K562 (cell line): ENCODE measurements at regions not wholly inside any gene's neighbourhood (a gene's known extent, or its start where the extent isn't known, plus 50 kb on each side); places are given as distances from the start of the nearest gene placed in this dataset.

ENCODE experiments used
- ATAC-seq: fragments of 200-7000 bp; cut with Tn5 transposase; 3 replicates; pipeline ENCODE4 v1.9.1; 2020; ENCODE audit warnings: moderate library complexity
- BruUV-seq: library from RNA; stranded (reverse); fragments of 400-500 nt; replicated peaks from 2 replicates; lab custom pipeline; 2021; lab: Mats Ljungman, UMichigan
- CTCF ChIA-PET: fragments of 300-600 bp; formaldehyde crosslinking; extraction: SDS; loops from one replicate; lab custom pipeline; 2021; ENCODE audit warnings: low intra/inter-chr PET ratio; lab: Yijun Ruan, JAX
- POLR2A ChIA-PET: fragments of 300-600, 350-650 bp; sonication (Branson Sonifier 250); formaldehyde crosslinking; extraction: SDS; loops from one replicate; lab custom pipeline; 2021; ENCODE audit warnings: antibody characterized with exemption, inconsistent platforms; lab: Yijun Ruan, JAX
- DNase-seq, 4 experiments: peaks; one replicate each; pipeline versions ENCODE4 v3.0.0 to v3.0.0-alpha.2; 2011 to 2018; ENCODE audit warnings: low spot score in 3 of 4, mixed read lengths in 3 of 4; ENCODE audit errors: extremely low read depth in 1 of 4
- FAIRE-seq: peaks from 2 replicates; lab custom pipeline; 2011; peaks lifted over from hg19 to GRCh38; lab: Jason Lieb, UNC
- H2AFZ ChIP-seq: 2 replicates; pipeline ENCODE4 v1.6.0; 2011; ENCODE audit warnings: low read depth, low read length, control low read depth, inconsistent platforms
- H3K27ac ChIP-seq: fragments of 200-600 bp; 3 replicates; pipeline ENCODE4 v1.8.0; 2011; ENCODE audit warnings: low read depth, mild to moderate bottlenecking, control low read depth, inconsistent platforms, low read length, moderate library complexity, mixed read lengths; ENCODE audit errors: extremely low read depth
- H3K27me3 ChIP-seq, 2 experiments: fragments of 300-600 bp in 1 of 2; 2 replicates in 1 of 2; 3 replicates in 1 of 2; pipeline versions ENCODE4 v1.6.0 to v1.8.0; 2011; ENCODE audit warnings: inconsistent platforms in 2 of 2, low read length in 2 of 2, mild to moderate bottlenecking in 1 of 2, mixed read lengths in 1 of 2, moderate library complexity in 1 of 2; ENCODE audit not compliant: control insufficient read depth in 2 of 2, insufficient read depth in 2 of 2
- H3K36me3 ChIP-seq: fragments of 300-600 bp; 3 replicates; pipeline ENCODE4 v1.8.0; 2011; ENCODE audit warnings: mild to moderate bottlenecking, low read length, inconsistent platforms; ENCODE audit not compliant: control insufficient read depth, insufficient read depth
- H3K4me1 ChIP-seq, 2 experiments: fragments of 200-600 bp in 1 of 2; replicated peaks in 1 of 2; 2 replicates in 1 of 2; 3 replicates in 1 of 2; pipeline versions ENCODE4 v1.5.1 to v1.8.0; 2011; ENCODE audit warnings: inconsistent platforms in 2 of 2, low read length in 2 of 2, mild to moderate bottlenecking in 1 of 2, mixed read lengths in 1 of 2, moderate library complexity in 1 of 2; ENCODE audit not compliant: control insufficient read depth in 2 of 2, insufficient read depth in 2 of 2
- H3K4me2 ChIP-seq: 2 replicates; pipeline ENCODE4 v1.6.1; 2011; ENCODE audit warnings: low read length, control low read depth, inconsistent platforms, mixed read lengths; ENCODE audit not compliant: insufficient read depth
- H3K4me3 ChIP-seq: fragments of 200-600 bp; sonication (generic), shearing (Covaris generic); 2 replicates; pipeline ENCODE4 v1.5.1; 2016; ENCODE audit warnings: control low read depth, inconsistent platforms
- H3K79me2 ChIP-seq: fragments of 200-600 bp; 3 replicates; pipeline ENCODE4 v1.8.0; 2011; ENCODE audit warnings: low read length, inconsistent platforms; ENCODE audit not compliant: control insufficient read depth, insufficient read depth
- H3K9ac ChIP-seq, 2 experiments: 2 replicates each; pipeline versions ENCODE4 v1.6.0 to v1.6.1; 2011; ENCODE audit warnings: low read depth in 2 of 2, low read length in 2 of 2, control low read depth in 1 of 2, inconsistent platforms in 1 of 2, mild to moderate bottlenecking in 1 of 2, mixed read lengths in 1 of 2; ENCODE audit not compliant: insufficient read depth in 1 of 2
- H3K9me1 ChIP-seq: one replicate; pipeline ENCODE4 v1.6.0; 2011; ENCODE audit warnings: inconsistent platforms, mild to moderate bottlenecking, low read length, moderate library complexity; ENCODE audit not compliant: control insufficient read depth, insufficient read depth
- H3K9me3 ChIP-seq: replicated peaks from 2 replicates; pipeline ENCODE4 v1.5.1; 2011; ENCODE audit warnings: low read depth, low read length, inconsistent platforms; ENCODE audit not compliant: control insufficient read depth, insufficient read depth
- H4K20me1 ChIP-seq: replicated peaks from 2 replicates; pipeline ENCODE4 v1.6.1; 2011; ENCODE audit warnings: low read length, inconsistent platforms, mixed read lengths; ENCODE audit not compliant: control insufficient read depth, insufficient read depth
- BDP1 ChIP-seq: IDR thresholded peaks from 3 replicates; pipeline ENCODE4 v1.6.1; 2011; ENCODE audit not compliant: insufficient read length, insufficient read depth
- CHAMP1 ChIP-seq: fragments of 450-650 bp; IDR thresholded peaks from 2 replicates; pipeline ENCODE4 v1.6.1; 2016; ENCODE audit warnings: mild to moderate bottlenecking
- E2F4 ChIP-seq: sonication (generic); formaldehyde crosslinking; IDR thresholded peaks from 2 replicates; pipeline ENCODE4 v1.8.0; 2022; ENCODE audit warnings: mild to moderate bottlenecking, low read depth, missing genetic modification reagents
- FIP1L1 ChIP-seq: fragments of 200-400 bp; formaldehyde crosslinking; IDR thresholded peaks from 2 replicates; pipeline ENCODE4 v1.6.1; 2018; ENCODE audit warnings: mild to moderate bottlenecking, low read depth, low read length; ENCODE audit not compliant: poor library complexity, severe bottlenecking
- FOS ChIP-seq: IDR thresholded peaks from 3 replicates; pipeline ENCODE4 v1.6.1; 2011; ENCODE audit not compliant: insufficient read length; ENCODE audit errors: extremely low read depth
- HMGN3 ChIP-seq: IDR thresholded peaks from 2 replicates; pipeline ENCODE4 v1.6.1; 2011; ENCODE audit warnings: borderline replicate concordance, low read depth, mild to moderate bottlenecking, mixed read lengths, low read length; ENCODE audit not compliant: insufficient read length; ENCODE audit errors: extremely low read depth
- PHB2 ChIP-seq: fragments of 450-650 bp; IDR thresholded peaks from 2 replicates; pipeline ENCODE4 v1.6.1; 2017; ENCODE audit warnings: low read depth
- POLR2AphosphoS2 ChIP-seq: IDR thresholded peaks from 2 replicates; pipeline ENCODE4 v1.6.1; 2012; ENCODE audit warnings: low read length, improper control_type of control experiment
- SMAD4 ChIP-seq: fragments of 250-450 bp; sonication (Bioruptor Pico); conservative IDR thresholded peaks from 2 replicates; pipeline ENCODE4 v1.8.0; 2021; ENCODE audit warnings: inconsistent platforms, mild to moderate bottlenecking, moderate library complexity
- SOX6 ChIP-seq: fragments of 450-650 bp; IDR thresholded peaks from 2 replicates; pipeline ENCODE4 v1.6.1; 2014; ENCODE audit warnings: mild to moderate bottlenecking
- TGIF2 ChIP-seq: sonication (generic); formaldehyde crosslinking; IDR thresholded peaks from 2 replicates; pipeline ENCODE4 v1.8.1; 2022; ENCODE audit warnings: mild to moderate bottlenecking, missing genetic modification reagents, moderate library complexity
- ZBTB9 ChIP-seq: fragments of 450-650 bp; formaldehyde crosslinking; IDR thresholded peaks from 2 replicates; pipeline ENCODE4 v1.4.0; 2020; ENCODE audit warnings: mild to moderate bottlenecking, moderate library complexity
- ZNF311 ChIP-seq: fragments of 250-450 bp; sonication (Bioruptor Pico); IDR thresholded peaks from 2 replicates; pipeline ENCODE4 v1.4.0; 2020; ENCODE audit warnings: mild to moderate bottlenecking, moderate library complexity
- in situ Hi-C: fragments of 300-500 bp; cut with MboI; formaldehyde crosslinking; loops from 4 replicates; pipeline ENCODE4 v1.15.0; 2018; ENCODE audit warnings: inconsistent platforms, mixed read lengths
- intact Hi-C: fragments of 100-400 bp; cut with micrococcal nuclease; formaldehyde crosslinking; loops from 2 replicates; pipeline ENCODE4 v1.14.2; 2022
- TF ChIP-seq, protein P1 (sequence below): fragments of 250-450 bp; sonication (Bioruptor Pico); IDR thresholded peaks from 2 replicates; pipeline ENCODE4 v1.8.0; 2022; ENCODE audit warnings: moderate library complexity, mild to moderate bottlenecking, inconsistent platforms
- TF ChIP-seq, protein P2 (sequence below): fragments of 250-450 bp; sonication (Bioruptor Pico); IDR thresholded peaks from 2 replicates; pipeline ENCODE4 v1.4.0; 2020

DNA sequence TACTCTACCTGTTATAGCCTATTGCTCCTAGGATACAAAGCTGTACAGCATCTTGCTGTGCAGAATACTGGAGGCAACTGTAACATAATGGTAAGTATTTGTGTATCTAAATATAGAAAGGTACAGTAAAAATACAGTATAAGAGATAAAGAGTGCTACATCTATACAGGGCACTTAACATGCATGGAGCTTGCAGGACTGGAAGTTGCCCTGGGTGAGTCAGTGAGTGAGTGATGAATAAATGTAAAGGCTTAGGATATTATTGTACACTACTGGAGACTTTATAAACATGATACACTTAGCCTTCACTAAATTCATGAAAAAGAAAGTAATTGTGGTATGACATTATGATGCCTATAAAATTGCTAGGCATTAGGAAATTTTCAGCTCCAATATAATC is 65.5 kb upstream of the OSMR start:
- in situ Hi-C loops = no loop called here
- intact Hi-C loops = no loop called here
- DNase-seq (no peak), ATAC-seq (no peak), FAIRE-seq (no peak)
- Histone ChIP-seq H2AFZ (no peak overlapping the region), H3K79me2 (no peaks in the 10 kb centered on the region), H4K20me1 (no peaks in the 10 kb centered on the region), H3K36me3 (no peaks in the 10 kb centered on the region), H3K9ac (no peak overlapping the region), H3K9me1 (no peaks in the 10 kb centered on the region), H3K9me3 (no peaks in the 10 kb centered on the region), H3K4me3 (no peak overlapping the region), H3K4me1 (no peaks in the 10 kb centered on the region), H3K4me2 (no peak overlapping the region), H3K27me3 (0 out of 5 replicates have a peak, but pooled peaks cover 0 to 2% of the 10 kb centered on the region in 2 experiments), H3K27ac (no peak overlapping the region)
- ChIA-PET POLR2A (interaction anchor here (0.6 kb wide), 1 partner anchor 26 kb away, joined by 3 read pairs; no protein-coding TSS in a partner anchor), CTCF (no interaction called here)
- no TSS peak for BruUV-seq
- TF ChIP-seq HMGN3 = no peak
- no peak for TF ChIP-seq CHAMP1
- TF ChIP-seq POLR2AphosphoS2 = no peak
- no peak for TF ChIP-seq BDP1
- TF ChIP-seq, protein P1, sequence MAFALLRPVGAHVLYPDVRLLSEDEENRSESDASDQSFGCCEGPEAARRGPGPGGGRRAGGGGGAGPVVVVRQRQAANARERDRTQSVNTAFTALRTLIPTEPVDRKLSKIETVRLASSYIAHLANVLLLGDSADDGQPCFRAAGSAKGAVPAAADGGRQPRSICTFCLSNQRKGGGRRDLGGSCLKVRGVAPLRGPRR (CRISPR knock-in tag) = no peak
- TF ChIP-seq ZBTB9 (CRISPR knock-in tag) = no peak
- TF ChIP-seq FOS = no peak
- TF ChIP-seq SOX6 = no peak
- no peak for TF ChIP-seq ZNF311 (CRISPR knock-in tag)
- no peak for TF ChIP-seq SMAD4 (CRISPR knock-in tag)
- no peak for TF ChIP-seq E2F4 (CRISPR knock-in tag)
- TF ChIP-seq PHB2 = no peak
- TF ChIP-seq, protein P2, sequence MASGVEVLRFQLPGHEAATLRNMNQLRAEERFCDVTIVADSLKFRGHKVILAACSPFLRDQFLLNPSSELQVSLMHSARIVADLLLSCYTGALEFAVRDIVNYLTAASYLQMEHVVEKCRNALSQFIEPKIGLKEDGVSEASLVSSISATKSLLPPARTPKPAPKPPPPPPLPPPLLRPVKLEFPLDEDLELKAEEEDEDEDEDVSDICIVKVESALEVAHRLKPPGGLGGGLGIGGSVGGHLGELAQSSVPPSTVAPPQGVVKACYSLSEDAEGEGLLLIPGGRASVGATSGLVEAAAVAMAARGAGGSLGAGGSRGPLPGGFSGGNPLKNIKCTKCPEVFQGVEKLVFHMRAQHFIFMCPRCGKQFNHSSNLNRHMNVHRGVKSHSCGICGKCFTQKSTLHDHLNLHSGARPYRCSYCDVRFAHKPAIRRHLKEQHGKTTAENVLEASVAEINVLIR (CRISPR knock-in tag) = no peak
- TF ChIP-seq FIP1L1 = no peak
- TF ChIP-seq TGIF2 (CRISPR knock-in tag) = no peak
